K562 (cell line): ENCODE measurements at regions not wholly inside any gene's neighbourhood (a gene's known extent, or its start where the extent isn't known, plus 50 kb on each side); places are given as distances from the start of the nearest gene placed in this dataset.

ENCODE experiments used
- ATAC-seq: fragments of 200-7000 bp; cut with Tn5 transposase; 3 replicates; pipeline ENCODE4 v1.9.1; 2020; ENCODE audit warnings: moderate library complexity
- BruUV-seq: library from RNA; stranded (reverse); fragments of 400-500 nt; replicated peaks from 2 replicates; lab custom pipeline; 2021; lab: Mats Ljungman, UMichigan
- CTCF ChIA-PET: fragments of 300-600 bp; formaldehyde crosslinking; extraction: SDS; loops from one replicate; lab custom pipeline; 2021; ENCODE audit warnings: low intra/inter-chr PET ratio; lab: Yijun Ruan, JAX
- POLR2A ChIA-PET: fragments of 300-600, 350-650 bp; sonication (Branson Sonifier 250); formaldehyde crosslinking; extraction: SDS; loops from one replicate; lab custom pipeline; 2021; ENCODE audit warnings: antibody characterized with exemption, inconsistent platforms; lab: Yijun Ruan, JAX
- DNase-seq, 4 experiments: peaks; one replicate each; pipeline versions ENCODE4 v3.0.0 to v3.0.0-alpha.2; 2011 to 2018; ENCODE audit warnings: low spot score in 3 of 4, mixed read lengths in 3 of 4; ENCODE audit errors: extremely low read depth in 1 of 4
- FAIRE-seq: peaks from 2 replicates; lab custom pipeline; 2011; peaks lifted over from hg19 to GRCh38; lab: Jason Lieb, UNC
- H2AFZ ChIP-seq: 2 replicates; pipeline ENCODE4 v1.6.0; 2011; ENCODE audit warnings: low read depth, low read length, control low read depth, inconsistent platforms
- H3K27ac ChIP-seq: fragments of 200-600 bp; 3 replicates; pipeline ENCODE4 v1.8.0; 2011; ENCODE audit warnings: low read depth, mild to moderate bottlenecking, control low read depth, inconsistent platforms, low read length, moderate library complexity, mixed read lengths; ENCODE audit errors: extremely low read depth
- H3K27me3 ChIP-seq, 2 experiments: fragments of 300-600 bp in 1 of 2; 2 replicates in 1 of 2; 3 replicates in 1 of 2; pipeline versions ENCODE4 v1.6.0 to v1.8.0; 2011; ENCODE audit warnings: inconsistent platforms in 2 of 2, low read length in 2 of 2, mild to moderate bottlenecking in 1 of 2, mixed read lengths in 1 of 2, moderate library complexity in 1 of 2; ENCODE audit not compliant: control insufficient read depth in 2 of 2, insufficient read depth in 2 of 2
- H3K36me3 ChIP-seq: fragments of 300-600 bp; 3 replicates; pipeline ENCODE4 v1.8.0; 2011; ENCODE audit warnings: mild to moderate bottlenecking, low read length, inconsistent platforms; ENCODE audit not compliant: control insufficient read depth, insufficient read depth
- H3K4me1 ChIP-seq, 2 experiments: fragments of 200-600 bp in 1 of 2; replicated peaks in 1 of 2; 2 replicates in 1 of 2; 3 replicates in 1 of 2; pipeline versions ENCODE4 v1.5.1 to v1.8.0; 2011; ENCODE audit warnings: inconsistent platforms in 2 of 2, low read length in 2 of 2, mild to moderate bottlenecking in 1 of 2, mixed read lengths in 1 of 2, moderate library complexity in 1 of 2; ENCODE audit not compliant: control insufficient read depth in 2 of 2, insufficient read depth in 2 of 2
- H3K4me2 ChIP-seq: 2 replicates; pipeline ENCODE4 v1.6.1; 2011; ENCODE audit warnings: low read length, control low read depth, inconsistent platforms, mixed read lengths; ENCODE audit not compliant: insufficient read depth
- H3K4me3 ChIP-seq: fragments of 200-600 bp; sonication (generic), shearing (Covaris generic); 2 replicates; pipeline ENCODE4 v1.5.1; 2016; ENCODE audit warnings: control low read depth, inconsistent platforms
- H3K79me2 ChIP-seq: fragments of 200-600 bp; 3 replicates; pipeline ENCODE4 v1.8.0; 2011; ENCODE audit warnings: low read length, inconsistent platforms; ENCODE audit not compliant: control insufficient read depth, insufficient read depth
- H3K9ac ChIP-seq, 2 experiments: 2 replicates each; pipeline versions ENCODE4 v1.6.0 to v1.6.1; 2011; ENCODE audit warnings: low read depth in 2 of 2, low read length in 2 of 2, control low read depth in 1 of 2, inconsistent platforms in 1 of 2, mild to moderate bottlenecking in 1 of 2, mixed read lengths in 1 of 2; ENCODE audit not compliant: insufficient read depth in 1 of 2
- H3K9me1 ChIP-seq: one replicate; pipeline ENCODE4 v1.6.0; 2011; ENCODE audit warnings: inconsistent platforms, mild to moderate bottlenecking, low read length, moderate library complexity; ENCODE audit not compliant: control insufficient read depth, insufficient read depth
- H3K9me3 ChIP-seq: replicated peaks from 2 replicates; pipeline ENCODE4 v1.5.1; 2011; ENCODE audit warnings: low read depth, low read length, inconsistent platforms; ENCODE audit not compliant: control insufficient read depth, insufficient read depth
- H4K20me1 ChIP-seq: replicated peaks from 2 replicates; pipeline ENCODE4 v1.6.1; 2011; ENCODE audit warnings: low read length, inconsistent platforms, mixed read lengths; ENCODE audit not compliant: control insufficient read depth, insufficient read depth
- ATF3 ChIP-seq, 2 experiments: fragments of 450-650 bp in 1 of 2; sonication (generic) in 1 of 2; formaldehyde crosslinking in 1 of 2; IDR thresholded peaks in 1 of 2; conservative IDR thresholded peaks in 1 of 2; 2 replicates each; pipeline versions ENCODE4 v1.6.1 to v1.8.1; 2016 to 2023; ENCODE audit warnings: mild to moderate bottlenecking in 2 of 2, moderate library complexity in 2 of 2, inconsistent platforms in 1 of 2, missing genetic modification reagents in 1 of 2
- CEBPZ ChIP-seq: fragments of 150-350 bp; IDR thresholded peaks from 2 replicates; pipeline ENCODE4 v1.6.1; 2014; ENCODE audit warnings: low read depth, mild to moderate bottlenecking, low read length, borderline replicate concordance
- MAX ChIP-seq: sonication (generic); formaldehyde crosslinking; IDR thresholded peaks from 2 replicates; pipeline ENCODE4 v1.9.0; 2022; ENCODE audit warnings: mild to moderate bottlenecking, missing genetic modification reagents
- NFATC3 ChIP-seq: fragments of 450-650 bp; IDR thresholded peaks from 2 replicates; pipeline ENCODE4 v1.6.1; 2017; ENCODE audit warnings: mild to moderate bottlenecking
- PKNOX1 ChIP-seq: fragments of 450-650 bp; IDR thresholded peaks from 2 replicates; pipeline ENCODE4 v1.6.1; 2016
- TCF7L2 ChIP-seq: fragments of 150-350 bp; IDR thresholded peaks from 2 replicates; pipeline ENCODE4 v1.6.1; 2016; ENCODE audit warnings: low read depth, mild to moderate bottlenecking, low read length, moderate library complexity
- ZBTB2 ChIP-seq: fragments of 450-650 bp; IDR thresholded peaks from 2 replicates; pipeline ENCODE4 v1.6.1; 2016; ENCODE audit warnings: antibody characterized with exemption
- ZNF280B ChIP-seq: fragments of 250-450 bp; sonication (Bioruptor Pico); IDR thresholded peaks from 2 replicates; pipeline ENCODE4 v1.5.1; 2021; ENCODE audit warnings: mild to moderate bottlenecking
- ZNF347 ChIP-seq: fragments of 450-650 bp; formaldehyde crosslinking; IDR thresholded peaks from 2 replicates; pipeline ENCODE4 v1.4.0; 2020; ENCODE audit warnings: low read depth, mild to moderate bottlenecking, moderate library complexity
- ZNF707 ChIP-seq: fragments of 250-450 bp; sonication (Bioruptor Pico); conservative IDR thresholded peaks from 2 replicates; pipeline ENCODE4 v1.8.0; 2022; ENCODE audit warnings: inconsistent platforms, mild to moderate bottlenecking, moderate library complexity
- ZNF79 ChIP-seq: fragments of 250-450 bp; sonication (Bioruptor Pico); IDR thresholded peaks from 2 replicates; pipeline ENCODE4 v1.4.0; 2020; ENCODE audit warnings: low read depth, mild to moderate bottlenecking, moderate library complexity
- whole genome bisulfite sequencing: fragments of 100-300 bp; shearing (Covaris generic); methylation state at CpG from one replicate; pipeline ENCODE4 v1.1.6; 2016; ENCODE audit warnings: low coverage, mixed read lengths; ENCODE audit not compliant: insufficient coverage; ENCODE audit errors: missing lambda C conversion rate; 5-methylcytosine and 5-hydroxymethylcytosine counted together
- in situ Hi-C: fragments of 300-500 bp; cut with MboI; formaldehyde crosslinking; loops from 4 replicates; pipeline ENCODE4 v1.15.0; 2018; ENCODE audit warnings: inconsistent platforms, mixed read lengths
- intact Hi-C: fragments of 100-400 bp; cut with micrococcal nuclease; formaldehyde crosslinking; loops from 2 replicates; pipeline ENCODE4 v1.14.2; 2022

GRCh38 chr18:10009321-10010144 lies 95.7 kb downstream of the VAPA start:
- Histone ChIP-seq H3K9ac (no peak overlapping the region), H3K9me1 (no peaks in the 10 kb centered on the region), H3K27me3 (peaks cover 23 to 44% of the 10 kb centered on the region in 2 experiments; a peak in 4 of 5 replicates), H3K36me3 (no peaks in the 10 kb centered on the region), H3K79me2 (no peaks in the 10 kb centered on the region), H3K4me3 (no peak overlapping the region), H3K4me2 (no peak overlapping the region), H3K27ac (no peak overlapping the region), H3K4me1 (peaks cover 0 to 3% of the 10 kb centered on the region in 2 experiments; a peak in 1 of 5 replicates), H2AFZ (no peak overlapping the region), H4K20me1 (no peaks in the 10 kb centered on the region; the same call in 1 of the 2 replicates), H3K9me3 (no peaks in the 10 kb centered on the region)
- 4% methylated on average over 25 of the region's 28 CpGs for WGBS
- in situ Hi-C loops, result no loop called here
- no peak for DNase-seq
- no TSS peak for BruUV-seq
- ATAC-seq, result no peak
- POLR2A ChIA-PET, result interaction anchor here (0.6 kb wide), 2 partner anchors 27 to 688 kb away, joined by 3 read pairs; no protein-coding TSS in a partner anchor
- intact Hi-C loops, result no loop called here
- FAIRE-seq, result no peak
- CTCF ChIA-PET, result no interaction called here
- TF ChIP-seq PKNOX1 (no peak), ZNF280B (CRISPR knock-in tag) (no peak), CEBPZ (no peak), NFATC3 (no peak), ZBTB2 (no peak), ZNF707 (CRISPR knock-in tag) (no peak), ATF3 (IDR thresholded peaks at IDR 0.05) (no peak), ATF3 (CRISPR knock-in tag; conservative IDR thresholded peaks at IDR 0.05) (no peak), TCF7L2 (no peak), ZNF347 (CRISPR knock-in tag) (no peak), ZNF79 (no peak), MAX (CRISPR knock-in tag) (no peak)
